Progenitor cell of endocrine pancreas (in vitro differentiated cells): ENCODE measurements at regions not wholly inside any gene's neighbourhood (a gene's known extent, or its start where the extent isn't known, plus 50 kb on each side); places are given as distances from the start of the nearest gene placed in this dataset.
A peak's percentile ranks its signal among the peaks of the same experiment; 100 is the strongest.

Experiments used
- DNase-seq: peaks from one replicate; pipeline ENCODE4 v3.0.0; 2021; ENCODE audit warnings: low spot score; ENCODE audit not compliant: unreplicated experiment
- H3K27ac Mint-ChIP-seq: 2 replicates; pipeline ENCODE4 v1.8.0; 2021; ENCODE audit warnings: mild to moderate bottlenecking, moderate library complexity, mixed read lengths
- H3K27me3 Mint-ChIP-seq: 2 replicates; pipeline ENCODE4 v1.8.0; 2021; ENCODE audit warnings: mixed read lengths
- H3K36me3 Mint-ChIP-seq: 2 replicates; pipeline ENCODE4 v1.8.0; 2022; ENCODE audit warnings: mixed read lengths; ENCODE audit not compliant: insufficient read depth
- H3K4me1 Mint-ChIP-seq: 2 replicates; pipeline ENCODE4 v1.8.0; 2021; ENCODE audit warnings: low read depth, mixed read lengths
- H3K4me3 Mint-ChIP-seq: 2 replicates; pipeline ENCODE4 v1.8.0; 2021; ENCODE audit warnings: low read depth, mild to moderate bottlenecking, moderate library complexity, mixed read lengths
- H3K9me3 Mint-ChIP-seq: 2 replicates; pipeline ENCODE4 v1.8.0; 2021; ENCODE audit warnings: low read depth, mixed read lengths
- CTCF ChIP-seq: fragments of 200-600 bp; sonication (generic); IDR thresholded peaks from one replicate; pipeline ENCODE4 v1.5.0; 2021; ENCODE audit warnings: antibody characterized with exemption, mild to moderate bottlenecking; ENCODE audit not compliant: unreplicated experiment

GRCh38 chr3:109440353-109440752, 103.0 kb upstream of the DPPA4 start:
- H3K27me3 Mint-ChIP-seq = peaks cover 3% of the 10 kb centered on the region
- H3K9me3 Mint-ChIP-seq = no peaks in the 10 kb centered on the region
- H3K36me3 Mint-ChIP-seq = no peaks in the 10 kb centered on the region
- no peak overlapping the region for H3K4me3 Mint-ChIP-seq
- H3K27ac Mint-ChIP-seq = peak overlapping the region; percentile 8
- no peak for DNase-seq
- peaks cover 8% of the 10 kb centered on the region for H3K4me1 Mint-ChIP-seq
- TF ChIP-seq CTCF = no peak

- Mint-ChIP-seq H3K27me3 (no peaks in the 10 kb centered on the region), H3K36me3 (no peaks in the 10 kb centered on the region)
- no peak for DNase-seq
Measured at GRCh38 chr3:109432833-109433232, 95.5 kb upstream of the DPPA4 start.

GRCh38 chr3:109430911-109431563, 93.7 kb upstream of the DPPA4 start:
- H3K27me3 Mint-ChIP-seq = no peaks in the 10 kb centered on the region
- H3K4me3 Mint-ChIP-seq = no peak overlapping the region
- H3K9me3 Mint-ChIP-seq = peaks cover 18% of the 10 kb centered on the region
- H3K27ac Mint-ChIP-seq = no peak overlapping the region
- no peak for TF ChIP-seq CTCF
- H3K4me1 Mint-ChIP-seq = peaks cover 3% of the 10 kb centered on the region
- H3K36me3 Mint-ChIP-seq = no peaks in the 10 kb centered on the region
- no peak for DNase-seq

More at GRCh38 chr3:109432833-109433232, 95.5 kb upstream of the DPPA4 start:
- Mint-ChIP-seq H3K4me3 (no peak overlapping the region), H3K4me1 (peaks cover 3% of the 10 kb centered on the region), H3K27ac (no peak overlapping the region), H3K9me3 (peaks cover 7% of the 10 kb centered on the region)
- no peak for TF ChIP-seq CTCF

GRCh38 chr3:109413049-109413448, 75.7 kb upstream of the DPPA4 start:
- Mint-ChIP-seq H3K27ac (no peak overlapping the region), H3K27me3 (no peaks in the 10 kb centered on the region), H3K36me3 (no peaks in the 10 kb centered on the region), H3K4me3 (no peak overlapping the region), H3K9me3 (peaks cover 2% of the 10 kb centered on the region), H3K4me1 (no peaks in the 10 kb centered on the region)
- TF ChIP-seq CTCF = no peak
- no peak for DNase-seq

- TF ChIP-seq CTCF = no peak
- DNase-seq = no peak
- Mint-ChIP-seq H3K4me3 (no peak overlapping the region), H3K27me3 (no peaks in the 10 kb centered on the region), H3K4me1 (no peaks in the 10 kb centered on the region), H3K36me3 (no peaks in the 10 kb centered on the region), H3K9me3 (peaks cover 8% of the 10 kb centered on the region), H3K27ac (no peak overlapping the region)
Measured at GRCh38 chr3:109411547-109411946, 74.2 kb upstream of the DPPA4 start.
